ENCODE measurements at regions not wholly inside any gene's neighbourhood (a gene's known extent, or its start where the extent isn't known, plus 50 kb on each side); places are given as distances from the start of the nearest gene placed in this dataset.
"Not testable (repeated sequence)": the region's sequence is repeated elsewhere in the genome, so short reads cannot be mapped to it uniquely, and the experiment has no call there.

GRCh38 chrX:79026742-79027141 is 81.6 kb downstream of the P2RY10 start:
- DNase-seq (ENCODE audit: low read depth in 2 of 3, low spot score in 1 of 3): not testable (repeated sequence)

DNA sequence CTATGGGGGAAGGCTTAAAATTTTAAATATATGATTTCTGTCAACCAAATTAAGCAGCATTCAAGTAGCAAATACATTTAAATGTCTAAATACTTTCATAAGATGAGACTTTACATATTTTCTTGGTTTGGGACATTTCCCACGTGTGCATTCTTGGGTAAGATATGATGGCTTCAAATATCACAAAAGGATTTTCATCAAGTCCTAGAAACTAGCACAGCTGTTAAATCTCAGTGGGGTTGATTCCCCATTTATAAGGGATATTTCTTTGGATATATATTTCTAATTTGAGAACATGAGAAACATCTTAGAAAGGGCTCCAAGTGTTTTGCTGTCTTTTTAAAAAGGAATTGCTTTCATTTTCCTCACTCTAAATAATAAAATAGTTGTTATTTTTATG is 90.2 kb downstream of the P2RY10 start:
- no peak for DNase-seq (ENCODE audit: low read depth in 2 of 3, low spot score in 1 of 3)

DNA sequence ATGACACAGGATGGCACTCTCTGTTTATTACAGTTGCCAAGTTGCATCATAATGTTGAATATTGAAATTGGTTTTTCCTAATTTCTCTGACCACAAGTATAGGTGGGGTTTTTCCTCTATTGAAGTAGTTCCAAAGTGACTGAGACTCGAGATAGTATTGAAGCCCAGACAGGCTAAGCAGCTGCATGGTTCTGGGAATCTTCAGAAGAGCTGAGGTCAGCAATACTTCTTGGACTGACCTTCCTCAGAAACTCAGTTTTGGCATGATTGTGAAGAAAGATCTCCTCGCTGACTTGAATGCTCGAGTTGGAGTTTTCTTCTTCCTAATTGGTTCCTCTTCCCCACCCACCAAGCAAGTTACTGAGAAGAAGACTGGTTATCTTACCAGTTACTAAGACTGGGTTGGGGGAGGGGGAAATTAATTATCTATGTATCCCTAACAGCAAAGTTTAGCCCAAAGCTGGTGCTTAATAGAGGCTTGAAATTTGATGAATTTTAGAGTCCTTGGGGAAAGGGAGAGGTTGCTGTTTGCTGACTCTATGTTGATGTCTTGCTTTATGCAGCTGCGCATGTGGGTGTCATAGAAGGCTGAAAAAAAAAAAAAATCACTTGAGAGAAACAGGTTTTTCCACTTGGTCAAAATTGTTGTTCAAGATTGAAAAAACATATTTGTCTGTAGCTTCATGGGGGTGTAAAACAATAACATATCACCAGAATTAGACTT is 91.1 kb downstream of the P2RY10 start:
- no peak for DNase-seq (ENCODE audit: low read depth in 2 of 3, low spot score in 1 of 3)

GRCh38 chrX:79065696-79066095 is 78.8 kb upstream of the GPR174 start:
- no peak for DNase-seq (ENCODE audit: low read depth in 2 of 3, low spot score in 1 of 3)

DNA sequence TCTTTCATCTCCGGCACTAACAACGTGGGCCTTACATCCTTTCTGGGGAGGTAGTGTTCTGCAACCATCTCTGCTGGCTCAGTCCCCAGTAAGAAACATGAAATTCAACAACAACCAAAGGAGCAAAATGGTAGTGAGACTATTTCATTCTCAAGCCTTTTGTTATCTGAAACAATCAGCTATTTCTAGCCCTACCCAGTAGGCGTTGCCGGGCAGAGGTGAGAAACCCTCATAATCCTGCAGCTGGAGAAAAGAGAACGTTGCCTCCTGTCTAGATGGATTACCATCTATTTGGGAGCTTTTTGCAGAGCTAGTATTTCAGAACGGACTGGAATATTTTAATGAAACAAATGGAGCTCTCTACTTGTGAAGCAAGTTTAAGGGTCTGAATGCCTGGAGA is 66.4 kb upstream of the GPR174 start:
- DNase-seq (ENCODE audit: low read depth in 2 of 3, low spot score in 1 of 3): no peak

DNA sequence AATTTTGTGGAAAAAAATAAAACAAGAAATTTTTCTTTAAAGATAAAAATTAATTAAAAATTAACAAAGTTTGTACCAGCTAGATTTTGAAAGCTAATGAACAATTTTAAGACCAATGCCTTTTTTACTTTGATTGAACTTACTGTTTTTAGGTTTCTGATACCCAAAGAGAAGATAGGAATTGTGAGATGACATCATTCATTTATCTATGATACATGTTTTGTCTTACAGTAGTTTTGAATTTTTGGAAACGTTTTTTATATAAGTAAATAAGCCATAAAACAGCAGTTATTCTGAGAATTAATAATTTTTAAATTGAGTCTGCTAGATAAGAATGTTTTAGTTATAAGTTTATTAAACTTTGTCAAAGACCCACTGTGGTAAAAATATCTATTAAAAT is 65.0 kb upstream of the GPR174 start:
- no peak for DNase-seq (ENCODE audit: low read depth in 2 of 3, low spot score in 1 of 3)

DNA sequence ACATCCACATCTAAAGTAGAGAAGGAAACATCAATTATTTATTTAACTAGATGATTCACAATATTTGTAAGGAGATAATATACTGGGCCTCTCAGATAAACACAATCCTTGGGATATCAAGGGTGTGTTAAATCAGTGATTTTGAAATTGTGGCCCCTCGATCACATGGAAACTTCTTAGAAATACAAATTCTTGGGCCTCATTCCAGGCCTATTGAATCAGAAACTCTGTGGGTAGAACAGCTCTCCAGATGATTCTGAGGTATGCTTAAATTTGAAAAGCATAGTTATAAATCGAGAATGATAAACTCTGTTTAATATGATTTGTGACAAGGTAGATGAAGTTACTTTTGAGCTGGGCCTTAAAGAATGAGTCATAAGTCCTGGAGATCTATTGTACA is 64.3 kb upstream of the GPR174 start:
- DNase-seq (ENCODE audit: low read depth in 2 of 3, low spot score in 1 of 3): no peak

- peak in 1 of 3 donors; percentile 55 for DNase-seq (ENCODE audit: low read depth in 2 of 3, low spot score in 1 of 3)
These were observed 62.5 kb upstream of the GPR174 start for GRCh38 chrX:79081895-79082512.

DNA sequence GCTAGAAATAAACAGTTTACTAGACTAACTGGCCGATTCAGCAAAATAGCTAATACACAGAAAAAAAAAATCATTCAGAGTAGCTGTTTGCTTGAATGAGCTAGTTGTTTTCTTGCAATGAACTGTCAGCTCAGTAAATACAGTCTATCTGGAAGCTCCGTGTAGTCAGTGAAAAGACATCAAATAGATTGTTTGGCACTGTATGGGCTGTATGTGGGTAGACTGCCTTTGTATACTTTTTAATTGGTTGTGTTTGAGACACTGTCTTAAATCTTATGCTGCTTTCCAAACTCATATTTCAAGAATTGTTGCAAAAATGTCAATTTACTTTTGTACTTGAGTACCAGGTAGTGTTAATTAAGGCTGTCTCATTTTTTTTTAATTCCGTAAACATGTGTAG is 61.6 kb upstream of the GPR174 start:
- no peak for DNase-seq (ENCODE audit: low read depth in 2 of 3, low spot score in 1 of 3)

DNA sequence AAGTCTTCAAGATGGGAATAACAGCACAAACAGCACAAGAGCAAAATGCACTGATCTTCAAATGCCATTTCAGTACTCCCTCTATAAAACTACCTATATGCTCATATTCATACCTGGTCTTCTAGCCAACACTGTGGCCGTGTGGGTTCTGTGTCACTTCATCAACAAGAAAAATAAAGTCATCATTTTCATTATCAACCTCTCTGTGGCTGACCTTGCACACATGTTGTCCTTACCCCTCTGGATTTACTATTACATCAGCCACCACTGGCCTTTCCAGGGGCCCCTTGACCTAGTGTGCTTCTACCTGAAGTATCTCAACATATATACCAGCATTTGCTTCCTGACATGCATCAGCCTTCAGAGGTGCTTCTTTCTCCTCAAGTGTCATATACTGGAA is 59.6 kb upstream of the GPR174 start:
- no peak for DNase-seq (ENCODE audit: low read depth in 2 of 3, low spot score in 1 of 3)

DNA sequence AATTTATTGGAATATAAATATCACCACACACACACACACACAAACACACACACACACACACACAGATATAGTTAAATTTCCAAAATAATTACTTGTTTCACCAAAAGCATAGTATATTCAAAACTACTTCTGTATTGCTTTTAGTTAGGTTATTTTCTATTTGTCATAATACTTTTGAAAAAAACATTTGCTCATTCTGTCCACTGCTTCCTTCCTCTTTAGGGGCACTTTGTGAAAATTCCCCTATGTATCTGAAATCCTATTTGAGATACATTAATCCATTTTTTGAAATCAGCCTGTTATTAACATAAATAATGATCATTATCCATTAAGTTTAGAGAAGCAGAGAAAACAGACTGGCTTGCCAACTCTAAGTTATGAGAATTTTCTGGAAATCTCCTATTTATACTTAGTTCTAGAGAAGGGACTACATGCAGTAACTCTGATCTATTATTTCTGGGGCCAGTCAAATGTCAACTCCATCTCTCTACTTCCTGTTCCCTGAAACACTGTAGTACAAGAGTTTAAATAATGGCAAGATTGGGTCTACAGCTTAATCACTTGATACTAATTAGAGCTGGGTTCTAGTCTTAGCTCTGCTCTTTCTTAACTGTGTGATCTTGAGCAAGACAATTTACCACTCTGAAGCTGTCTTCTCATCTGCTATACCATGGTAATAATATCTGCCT is 54.4 kb upstream of the GPR174 start:
- no peak for DNase-seq (ENCODE audit: low read depth in 2 of 3, low spot score in 1 of 3)

- no peak for DNase-seq (ENCODE audit: low read depth in 2 of 3, low spot score in 1 of 3)
These were observed 50.2 kb upstream of the GPR174 start for GRCh38 chrX:79094075-79094832.
